BJ (cell line): ENCODE measurements at regions not wholly inside any gene's neighbourhood (a gene's known extent, or its start where the extent isn't known, plus 50 kb on each side); places are given as distances from the start of the nearest gene placed in this dataset.

Experiments used
- CTCF ChIA-PET: fragments of 350-600 bp; formaldehyde crosslinking; extraction: SDS; loops from one replicate; lab custom pipeline; 2021; ENCODE audit warnings: antibody characterized with exemption, inconsistent platforms; lab: Yijun Ruan, JAX
- POLR2A ChIA-PET: fragments of 300-600 bp; sonication (Branson Sonifier 250); formaldehyde crosslinking; extraction: SDS; loops from one replicate; lab custom pipeline; 2021; ENCODE audit warnings: antibody characterized with exemption; lab: Charles Lee
- DNase-seq: peaks from one replicate; pipeline ENCODE4 v3.0.0-alpha.2; 2011; ENCODE audit warnings: low read depth
- H3K27me3 ChIP-seq: 2 replicates; pipeline ENCODE4 v1.6.0; 2011; ENCODE audit warnings: low read length; ENCODE audit not compliant: control insufficient read depth, insufficient read depth
- H3K36me3 ChIP-seq: 2 replicates; pipeline ENCODE4 v1.5.1; 2011; ENCODE audit warnings: low read length; ENCODE audit not compliant: control insufficient read depth, insufficient read depth
- H3K4me3 ChIP-seq: 2 replicates; pipeline ENCODE4 v1.5.1; 2011; ENCODE audit warnings: low read depth, mild to moderate bottlenecking, control low read depth, low read length
- TF ChIP-seq, protein P1 (sequence below): IDR thresholded peaks from 2 replicates; pipeline ENCODE4 v1.5.1; 2011; ENCODE audit warnings: low read depth, mild to moderate bottlenecking, control low read depth, inconsistent platforms, low read length, moderate library complexity; ENCODE audit not compliant: insufficient read depth

DNA sequence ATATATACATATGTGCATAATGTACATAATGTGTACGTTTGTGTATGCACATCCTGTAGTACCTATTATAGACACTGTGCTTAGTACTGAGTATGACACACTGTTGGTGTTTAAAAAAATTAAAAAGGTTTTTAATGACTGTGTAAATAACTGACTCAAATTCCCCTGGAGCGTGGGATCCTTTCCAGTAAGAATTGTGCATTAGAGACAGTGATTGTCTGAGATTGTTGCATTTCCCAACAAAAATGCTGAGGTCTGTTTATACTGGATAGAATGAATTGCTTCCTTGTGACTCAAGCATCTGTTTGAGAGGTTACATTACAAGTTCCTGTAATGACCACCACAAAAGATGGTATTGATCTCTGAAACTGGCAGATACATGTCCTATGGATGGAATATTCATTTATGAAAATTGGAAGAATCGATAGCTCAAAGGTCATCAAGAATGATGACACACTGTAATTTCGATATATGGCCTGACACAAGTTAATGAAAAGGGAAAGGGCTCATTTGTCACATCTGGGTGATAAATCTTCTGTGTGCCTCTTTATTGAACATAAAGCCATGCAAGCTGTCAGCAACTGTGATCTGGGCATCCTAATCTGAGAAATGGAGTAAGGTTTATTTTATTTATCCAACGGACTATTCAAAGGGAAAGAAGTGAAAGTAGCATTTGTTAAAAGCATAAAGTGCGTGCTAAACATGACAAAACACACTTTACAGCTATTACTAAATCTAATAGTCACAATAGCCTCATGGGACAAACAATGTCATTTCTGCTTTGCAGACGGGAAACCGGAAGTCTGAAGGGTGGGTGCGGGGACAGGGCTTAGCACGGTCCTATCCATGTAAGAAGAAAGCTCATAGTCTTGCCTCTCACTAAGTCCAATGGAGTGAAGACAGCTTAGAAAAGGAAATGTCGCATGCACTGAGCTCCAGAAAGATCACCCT, 228.8 kb downstream of the CDH11 start:
- POLR2A ChIA-PET: no interaction called here
- Histone ChIP-seq H3K27me3 (no peaks in the 10 kb centered on the region), H3K4me3 (peak overlapping the region; percentile 12; the same call in 1 of the 2 replicates), H3K36me3 (no peaks in the 10 kb centered on the region)
- TF ChIP-seq, protein P1, sequence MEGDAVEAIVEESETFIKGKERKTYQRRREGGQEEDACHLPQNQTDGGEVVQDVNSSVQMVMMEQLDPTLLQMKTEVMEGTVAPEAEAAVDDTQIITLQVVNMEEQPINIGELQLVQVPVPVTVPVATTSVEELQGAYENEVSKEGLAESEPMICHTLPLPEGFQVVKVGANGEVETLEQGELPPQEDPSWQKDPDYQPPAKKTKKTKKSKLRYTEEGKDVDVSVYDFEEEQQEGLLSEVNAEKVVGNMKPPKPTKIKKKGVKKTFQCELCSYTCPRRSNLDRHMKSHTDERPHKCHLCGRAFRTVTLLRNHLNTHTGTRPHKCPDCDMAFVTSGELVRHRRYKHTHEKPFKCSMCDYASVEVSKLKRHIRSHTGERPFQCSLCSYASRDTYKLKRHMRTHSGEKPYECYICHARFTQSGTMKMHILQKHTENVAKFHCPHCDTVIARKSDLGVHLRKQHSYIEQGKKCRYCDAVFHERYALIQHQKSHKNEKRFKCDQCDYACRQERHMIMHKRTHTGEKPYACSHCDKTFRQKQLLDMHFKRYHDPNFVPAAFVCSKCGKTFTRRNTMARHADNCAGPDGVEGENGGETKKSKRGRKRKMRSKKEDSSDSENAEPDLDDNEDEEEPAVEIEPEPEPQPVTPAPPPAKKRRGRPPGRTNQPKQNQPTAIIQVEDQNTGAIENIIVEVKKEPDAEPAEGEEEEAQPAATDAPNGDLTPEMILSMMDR: no peak
- DNase-seq: peak; percentile 89
- CTCF ChIA-PET: interaction anchor here (1.0 kb wide), 1 partner anchor 30 kb away, joined by 3 read pairs; no protein-coding TSS in a partner anchor

GRCh38 chr16:64889446-64889845, 232.4 kb downstream of the CDH11 start:
- ChIA-PET CTCF (interaction anchor here (0.8 kb wide), 1 partner anchor 15 kb away, joined by 3 read pairs; no protein-coding TSS in a partner anchor), POLR2A (no interaction called here)
- TF ChIP-seq, protein P1: no peak
- no peak for DNase-seq
- Histone ChIP-seq H3K27me3 (no peaks in the 10 kb centered on the region), H3K36me3 (no peaks in the 10 kb centered on the region), H3K4me3 (no peak overlapping the region)

DNA sequence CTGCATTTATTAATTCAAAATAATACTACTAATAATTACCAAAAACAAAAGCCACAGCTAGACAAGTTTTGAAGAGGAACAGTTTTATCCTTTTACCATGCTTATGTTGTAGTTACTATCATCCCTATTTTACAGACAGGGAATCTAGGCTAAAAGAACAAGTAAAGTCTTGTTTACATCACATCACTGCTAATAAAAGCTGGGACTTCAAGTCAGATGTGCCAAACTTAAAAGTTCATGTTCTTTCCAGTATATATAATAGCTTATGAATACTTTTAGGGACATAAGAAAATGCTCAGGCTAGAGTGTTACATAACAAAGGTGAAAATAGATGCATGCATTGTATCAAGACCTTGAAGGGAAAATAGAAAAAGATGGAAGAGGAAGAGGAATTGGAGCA, 234.2 kb downstream of the CDH11 start:
- no peak for DNase-seq
- no peak overlapping the region for H3K4me3 ChIP-seq
- H3K27me3 ChIP-seq: no peaks in the 10 kb centered on the region
- no peaks in the 10 kb centered on the region for H3K36me3 ChIP-seq
- POLR2A ChIA-PET: no interaction called here
- CTCF ChIA-PET: no interaction called here
- TF ChIP-seq, protein P1: no peak

GRCh38 chr16:64882078-64882784, 239.6 kb downstream of the CDH11 start:
- ChIA-PET CTCF (interaction anchor here (0.6 kb wide), 1 partner anchor 423 kb away, joined by 3 read pairs; no protein-coding TSS in a partner anchor), POLR2A (no interaction called here)
- H3K4me3 ChIP-seq: no peak overlapping the region
- no peaks in the 10 kb centered on the region for H3K36me3 ChIP-seq
- no peaks in the 10 kb centered on the region for H3K27me3 ChIP-seq
- TF ChIP-seq, protein P1: no peak
- DNase-seq: no peak

DNA sequence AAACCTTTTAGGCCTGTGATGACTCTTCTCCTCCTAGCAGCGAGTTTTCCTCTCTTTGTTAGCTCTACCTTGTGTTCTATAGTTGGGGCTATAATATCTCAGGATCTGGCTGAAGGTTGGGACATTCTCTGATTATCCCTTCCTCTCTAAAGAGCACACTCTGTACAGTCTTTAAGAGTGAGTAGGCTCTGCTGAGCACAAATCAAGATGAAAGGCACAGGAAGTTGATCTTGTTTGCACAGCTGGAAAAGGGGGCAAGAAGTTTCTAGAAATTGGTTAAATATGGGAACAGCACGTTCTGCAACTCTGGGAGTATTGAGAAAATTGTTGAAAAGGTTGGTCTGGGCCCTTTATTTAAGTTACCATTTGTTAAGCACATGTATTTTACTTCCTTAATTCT, 240.9 kb downstream of the CDH11 start:
- no peaks in the 10 kb centered on the region for H3K27me3 ChIP-seq
- H3K4me3 ChIP-seq: no peak overlapping the region
- TF ChIP-seq, protein P1: no peak
- CTCF ChIA-PET: interaction anchor here (0.8 kb wide), 1 partner anchor 9 kb away, joined by 3 read pairs; no protein-coding TSS in a partner anchor
- no peaks in the 10 kb centered on the region for H3K36me3 ChIP-seq
- no peak for DNase-seq
- POLR2A ChIA-PET: no interaction called here
